Astrocyte of the cerebellum (primary cell): ENCODE measurements at regions not wholly inside any gene's neighbourhood (a gene's known extent, or its start where the extent isn't known, plus 50 kb on each side); places are given as distances from the start of the nearest gene placed in this dataset.

Experiments used
- DNase-seq: peaks from one replicate; pipeline ENCODE4 v3.0.0-alpha.2; 2011; ENCODE audit warnings: low read depth
- H3K4me3 ChIP-seq: 2 replicates; pipeline ENCODE4 v1.5.1; 2011; ENCODE audit warnings: mild to moderate bottlenecking, low read depth, low read length, moderate library complexity
- in situ Hi-C: cut with HindIII; loops from 2 replicates; pipeline ENCODE4 v1.10.0; 2017; ENCODE audit warnings: low sequenced_read_pairs
- TF ChIP-seq, protein P1 (sequence below): IDR thresholded peaks from 2 replicates; pipeline ENCODE4 v1.5.1; 2012; ENCODE audit warnings: low read length, low read depth, moderate library complexity, mild to moderate bottlenecking; ENCODE audit errors: missing control alignments

DNA sequence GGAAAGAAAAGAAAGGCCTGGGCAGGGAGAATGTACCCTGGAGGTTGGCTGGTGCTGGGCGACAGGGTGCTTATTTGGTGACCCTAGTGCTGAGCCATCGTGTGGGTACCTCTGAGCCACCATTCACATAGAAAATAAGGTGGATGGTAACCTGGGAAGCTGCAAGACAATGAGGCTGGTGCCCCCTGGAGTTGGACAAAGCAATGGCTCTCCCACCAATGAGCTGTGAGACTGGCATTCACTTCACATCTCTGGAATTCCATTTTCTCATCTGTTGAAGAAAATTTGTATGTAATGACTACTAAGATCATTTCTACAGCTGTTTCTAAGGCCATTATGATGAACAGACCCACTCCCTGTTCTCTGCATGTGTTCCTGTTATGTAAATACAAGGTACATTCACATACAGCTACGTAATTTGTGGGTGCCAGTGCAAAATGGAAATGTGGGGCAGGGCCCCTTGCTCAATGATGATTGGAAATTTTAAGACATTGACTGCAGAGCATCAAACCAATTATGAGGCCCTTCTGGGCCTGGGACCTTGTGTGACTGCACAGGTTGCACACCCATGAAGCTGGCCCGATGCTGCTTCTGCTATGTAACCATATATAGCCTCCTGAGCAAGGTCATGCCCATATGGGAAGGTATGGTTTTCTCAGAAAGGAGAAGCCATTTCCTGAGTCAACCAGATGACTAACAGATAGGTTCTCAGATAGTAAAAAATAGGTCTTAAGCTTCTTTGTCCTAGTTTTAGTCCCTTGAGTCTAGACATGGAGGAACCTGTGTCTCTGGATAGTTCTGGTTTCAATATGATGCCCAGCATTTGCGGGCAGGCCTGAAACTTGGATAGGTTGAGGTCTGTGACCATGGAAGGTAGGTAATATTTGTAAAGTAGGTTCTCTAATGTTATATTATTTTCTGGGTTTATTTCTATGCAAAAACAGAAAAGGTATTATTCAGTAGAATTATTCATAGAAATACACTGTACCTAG is 63.4 kb upstream of the IGF1 start:
- DNase-seq: no peak
- TF ChIP-seq, protein P1, sequence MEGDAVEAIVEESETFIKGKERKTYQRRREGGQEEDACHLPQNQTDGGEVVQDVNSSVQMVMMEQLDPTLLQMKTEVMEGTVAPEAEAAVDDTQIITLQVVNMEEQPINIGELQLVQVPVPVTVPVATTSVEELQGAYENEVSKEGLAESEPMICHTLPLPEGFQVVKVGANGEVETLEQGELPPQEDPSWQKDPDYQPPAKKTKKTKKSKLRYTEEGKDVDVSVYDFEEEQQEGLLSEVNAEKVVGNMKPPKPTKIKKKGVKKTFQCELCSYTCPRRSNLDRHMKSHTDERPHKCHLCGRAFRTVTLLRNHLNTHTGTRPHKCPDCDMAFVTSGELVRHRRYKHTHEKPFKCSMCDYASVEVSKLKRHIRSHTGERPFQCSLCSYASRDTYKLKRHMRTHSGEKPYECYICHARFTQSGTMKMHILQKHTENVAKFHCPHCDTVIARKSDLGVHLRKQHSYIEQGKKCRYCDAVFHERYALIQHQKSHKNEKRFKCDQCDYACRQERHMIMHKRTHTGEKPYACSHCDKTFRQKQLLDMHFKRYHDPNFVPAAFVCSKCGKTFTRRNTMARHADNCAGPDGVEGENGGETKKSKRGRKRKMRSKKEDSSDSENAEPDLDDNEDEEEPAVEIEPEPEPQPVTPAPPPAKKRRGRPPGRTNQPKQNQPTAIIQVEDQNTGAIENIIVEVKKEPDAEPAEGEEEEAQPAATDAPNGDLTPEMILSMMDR: no peak
- in situ Hi-C loops: no loop called here
- no peak overlapping the region for H3K4me3 ChIP-seq

DNA sequence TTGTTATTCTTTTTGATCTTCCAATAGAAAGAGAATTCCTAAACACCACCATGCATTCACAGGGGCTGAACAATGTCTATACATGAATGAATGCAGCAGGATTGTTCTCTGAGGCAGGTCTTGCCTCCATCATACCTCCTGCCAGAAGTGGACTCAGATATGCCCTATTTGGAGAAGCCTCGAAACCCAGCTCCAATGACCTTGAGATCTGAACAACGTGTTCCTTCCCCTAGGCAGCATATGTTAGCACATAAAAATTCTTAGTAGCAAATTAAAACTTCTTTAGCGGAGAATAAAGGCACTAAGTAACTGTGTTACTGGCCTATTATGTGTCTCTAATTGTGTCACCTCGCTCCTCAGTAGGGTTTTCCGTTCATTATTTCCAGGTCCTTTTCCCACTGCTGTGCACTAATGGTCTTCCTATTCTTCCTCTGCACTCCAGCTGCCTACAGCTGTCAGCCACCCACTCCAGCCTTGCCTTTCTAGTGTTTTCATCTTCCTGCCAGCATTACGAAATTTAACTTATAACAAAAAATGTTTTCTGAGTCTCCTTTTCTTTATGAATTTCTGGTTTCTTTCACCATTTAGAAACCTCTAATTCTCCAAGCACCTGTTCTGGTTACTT is 62.6 kb upstream of the IGF1 start:
- DNase-seq: no peak
- TF ChIP-seq, protein P1: no peak
- H3K4me3 ChIP-seq: no peak overlapping the region
- in situ Hi-C loops: no loop called here

DNA sequence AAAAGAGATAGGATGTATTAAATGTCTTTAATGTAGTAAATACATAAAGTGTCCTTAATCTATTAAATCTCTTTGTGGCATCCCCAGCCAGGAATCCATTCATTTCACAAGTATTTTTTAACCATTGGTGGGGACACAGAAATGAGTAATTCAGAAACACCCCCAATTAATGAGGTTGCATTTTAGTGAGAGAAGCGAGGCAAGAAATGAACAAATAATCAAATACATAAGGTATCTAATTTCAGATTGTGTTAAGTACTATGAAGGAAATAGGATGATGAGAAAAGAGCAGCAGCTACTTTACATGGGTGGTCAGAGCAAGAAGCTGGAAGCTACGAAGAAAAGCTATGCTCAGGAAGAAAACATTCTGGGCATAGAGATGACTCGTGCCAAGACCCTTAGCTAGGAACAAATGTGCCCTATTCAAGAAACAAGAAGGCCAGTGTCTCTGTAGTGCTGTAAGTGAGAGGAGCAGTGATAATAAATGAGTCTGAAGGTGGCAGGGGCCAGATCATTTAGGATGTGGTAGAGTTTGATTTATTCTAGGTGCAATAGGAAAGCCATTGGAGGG is 60.5 kb upstream of the IGF1 start:
- TF ChIP-seq, protein P1: no peak
- H3K4me3 ChIP-seq: no peak overlapping the region
- DNase-seq: no peak
- in situ Hi-C loops: no loop called here

DNA sequence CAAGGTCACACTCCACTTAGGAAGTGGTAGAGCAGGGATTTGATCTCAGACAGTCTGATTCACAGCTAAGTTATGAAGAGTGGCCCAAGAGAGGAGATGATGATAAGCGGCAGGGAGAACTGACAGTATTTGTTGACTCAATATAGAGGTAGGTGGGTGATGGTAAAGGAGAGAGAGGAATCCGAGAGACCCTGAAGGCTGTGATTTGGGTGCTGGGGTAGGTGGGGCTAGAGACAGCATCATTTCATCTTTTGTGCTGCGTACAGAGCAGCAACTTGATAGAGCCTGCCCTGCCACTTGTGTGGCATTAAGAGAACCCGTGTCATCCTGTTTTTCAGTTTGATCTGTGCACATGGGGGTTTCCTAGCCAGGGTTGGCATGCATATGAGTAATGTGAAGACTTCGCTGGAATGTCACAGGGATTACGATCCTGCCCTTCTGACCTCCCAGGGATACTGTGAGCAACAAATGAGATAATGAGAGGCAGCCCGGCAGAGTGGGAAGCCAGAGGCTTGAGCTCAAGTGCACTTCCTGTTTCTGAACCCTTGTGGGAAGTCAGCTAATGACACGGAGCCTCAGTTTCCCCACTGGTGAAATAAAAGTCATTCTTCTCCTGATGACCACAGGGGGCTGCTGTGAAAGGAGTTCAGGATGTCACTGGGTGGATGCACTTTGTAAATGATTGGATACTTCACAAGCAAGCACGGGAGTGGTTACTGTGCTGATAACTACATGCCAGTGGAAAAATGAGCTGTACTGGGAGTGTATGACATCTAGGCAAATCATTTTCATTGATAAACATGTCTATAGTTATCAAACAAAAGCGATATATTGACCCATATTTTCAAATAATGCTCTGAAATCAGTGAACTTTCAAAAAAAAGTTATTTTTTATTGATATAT is 59.5 kb upstream of the IGF1 start:
- TF ChIP-seq, protein P1: no peak
- DNase-seq: no peak
- in situ Hi-C loops: no loop called here
- no peak overlapping the region for H3K4me3 ChIP-seq

DNA sequence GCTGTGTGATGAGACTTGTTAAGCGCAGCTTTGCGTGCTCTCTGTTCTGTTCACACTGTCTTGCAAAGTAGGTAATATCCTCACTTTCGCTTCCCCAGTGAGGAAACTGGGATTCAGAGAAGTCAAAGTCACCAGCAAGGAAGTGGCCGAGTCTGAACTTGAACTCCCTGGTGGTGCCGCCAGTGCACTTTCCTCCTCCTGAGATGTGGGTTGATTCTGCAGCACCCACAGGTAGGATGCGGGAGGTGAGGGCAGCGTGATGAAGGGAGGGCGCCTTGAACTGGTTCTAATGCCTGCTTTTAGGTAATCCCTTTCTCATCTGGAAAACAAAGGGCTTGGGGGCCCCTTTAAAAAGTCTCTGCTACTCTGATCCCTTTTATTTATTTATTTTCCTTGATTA is 54.9 kb upstream of the IGF1 start:
- in situ Hi-C loops: no loop called here
- TF ChIP-seq, protein P1: no peak
- DNase-seq: no peak
- no peak overlapping the region for H3K4me3 ChIP-seq

DNA sequence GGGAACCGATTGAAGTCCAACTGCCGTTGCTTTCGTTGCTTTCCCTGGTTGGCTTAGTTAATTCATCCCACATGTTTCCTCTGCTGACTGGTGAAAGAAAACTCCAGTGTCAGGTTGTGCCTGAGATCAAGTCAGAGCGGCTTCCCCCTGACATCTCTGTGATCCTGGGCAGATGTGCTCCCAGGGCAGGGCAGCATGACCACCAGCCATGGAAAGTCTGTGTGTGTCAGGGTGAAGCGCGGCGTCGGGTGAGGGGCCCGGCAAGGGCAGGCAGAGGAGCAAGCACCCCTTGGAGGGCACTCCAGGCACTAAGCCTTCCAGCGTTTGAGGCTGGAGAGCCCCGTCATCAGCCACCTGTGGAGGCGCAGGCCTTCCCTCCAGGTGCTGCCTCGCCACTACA is 54.5 kb upstream of the IGF1 start:
- DNase-seq: no peak
- in situ Hi-C loops: no loop called here
- no peak overlapping the region for H3K4me3 ChIP-seq
- TF ChIP-seq, protein P1: no peak
